IMR-90 (cell line): ENCODE measurements at regions not wholly inside any gene's neighbourhood (a gene's known extent, or its start where the extent isn't known, plus 50 kb on each side); places are given as distances from the start of the nearest gene placed in this dataset.

Experiments
- ATAC-seq: fragments of 200-7000 bp; cut with Tn5 transposase; 2 replicates; pipeline ENCODE4 v1.9.1; 2020; ENCODE audit warnings: low read depth, mild to moderate bottlenecking, moderate library complexity
- BruUV-seq: library from RNA; stranded (reverse); fragments of 400-500 nt; replicated peaks from 2 replicates; lab custom pipeline; 2021; lab: Mats Ljungman, UMichigan
- CTCF ChIA-PET: fragments of 300-600 bp; formaldehyde crosslinking; extraction: SDS; loops from one replicate; lab custom pipeline; 2021; ENCODE audit warnings: antibody characterized with exemption; lab: Yijun Ruan, JAX
- POLR2A ChIA-PET: fragments of 300-600 bp; sonication (Branson Sonifier 250); formaldehyde crosslinking; loops from one replicate; lab custom pipeline; 2022; ENCODE audit warnings: antibody characterized with exemption; ENCODE audit not compliant: unreplicated experiment; lab: Charles Lee
- DNase-seq: peaks from one replicate; pipeline ENCODE4 v3.0.0; 2013
- H2AFZ ChIP-seq: replicated peaks from 2 replicates; pipeline ENCODE3; 2013; ENCODE audit warnings: low read length, mild to moderate bottlenecking; ENCODE audit not compliant: poor library complexity
- H2AK5ac ChIP-seq: 2 replicates; pipeline ENCODE4 v1.6.1; 2013; ENCODE audit warnings: low read depth, low read length, inconsistent platforms
- H2AK9ac ChIP-seq: replicated peaks from 2 replicates; pipeline ENCODE3; 2013; ENCODE audit warnings: mild to moderate bottlenecking, low read depth, low read length, moderate library complexity; ENCODE audit not compliant: poor library complexity
- H2BK120ac ChIP-seq: 2 replicates; pipeline ENCODE4 v1.6.1; 2013; ENCODE audit warnings: low read depth, low read length, inconsistent platforms
- H2BK15ac ChIP-seq: 3 replicates; pipeline ENCODE4 v1.6.1; 2013; ENCODE audit warnings: low read depth, low read length, inconsistent platforms
- H2BK20ac ChIP-seq: 2 replicates; pipeline ENCODE4 v1.6.1; 2013; ENCODE audit warnings: low read depth, mild to moderate bottlenecking, inconsistent platforms, low read length, moderate library complexity
- H2BK5ac ChIP-seq: 2 replicates; pipeline ENCODE4 v1.6.1; 2013; ENCODE audit warnings: mild to moderate bottlenecking, low read depth, low read length, inconsistent platforms; ENCODE audit not compliant: poor library complexity, severe bottlenecking
- H3K14ac ChIP-seq: replicated peaks from 2 replicates; pipeline ENCODE4 v1.6.1; 2013; ENCODE audit warnings: low read depth, low read length, inconsistent platforms
- H3K18ac ChIP-seq: 2 replicates; pipeline ENCODE4 v1.6.1; 2013; ENCODE audit warnings: low read depth, low read length, control low read depth
- H3K23ac ChIP-seq: 2 replicates; pipeline ENCODE4 v1.6.1; 2013; ENCODE audit warnings: low read depth, low read length, inconsistent platforms
- H3K27ac ChIP-seq: 2 replicates; pipeline ENCODE4 v1.5.1; 2013; ENCODE audit warnings: mild to moderate bottlenecking, control low read depth, low read length; ENCODE audit not compliant: insufficient read depth
- H3K27me3 ChIP-seq: 2 replicates; pipeline ENCODE4 v1.6.1; 2013; ENCODE audit warnings: low read length; ENCODE audit not compliant: control insufficient read depth, insufficient read depth
- H3K36me3 ChIP-seq: 2 replicates; pipeline ENCODE4 v1.6.1; 2013; ENCODE audit warnings: low read length, mixed read lengths; ENCODE audit not compliant: control insufficient read depth, insufficient read depth
- H3K4ac ChIP-seq: 2 replicates; pipeline ENCODE4 v1.6.1; 2013; ENCODE audit warnings: low read depth, low read length, inconsistent platforms
- H3K4me1 ChIP-seq: 2 replicates; pipeline ENCODE4 v1.6.1; 2013; ENCODE audit warnings: low read length, mixed read lengths; ENCODE audit not compliant: control insufficient read depth, insufficient read depth
- H3K4me2 ChIP-seq: 2 replicates; pipeline ENCODE4 v1.6.1; 2013; ENCODE audit warnings: low read depth, mild to moderate bottlenecking, control low read depth, low read length, moderate library complexity
- H3K4me3 ChIP-seq: 2 replicates; pipeline ENCODE4 v1.5.1; 2013; ENCODE audit warnings: low read depth, mild to moderate bottlenecking, control low read depth, low read length, moderate library complexity; ENCODE audit not compliant: insufficient read depth
- H3K56ac ChIP-seq: 2 replicates; pipeline ENCODE4 v1.6.1; 2013; ENCODE audit warnings: low read length, inconsistent platforms; ENCODE audit not compliant: insufficient read depth; ENCODE audit errors: extremely low read depth
- H3K79me1 ChIP-seq, 2 experiments: 2 replicates each; pipeline ENCODE4 v1.6.1; 2013; ENCODE audit warnings: low read length in 2 of 2, inconsistent platforms in 1 of 2, low read depth in 1 of 2
- H3K9ac ChIP-seq: 2 replicates; pipeline ENCODE4 v1.6.1; 2013; ENCODE audit warnings: low read depth, low read length, control low read depth
- H3K9me1 ChIP-seq: 2 replicates; pipeline ENCODE4 v1.6.1; 2013; ENCODE audit warnings: low read length, inconsistent platforms; ENCODE audit not compliant: insufficient read depth
- H3K9me3 ChIP-seq: 2 replicates; pipeline ENCODE4 v1.6.1; 2013; ENCODE audit warnings: low read length; ENCODE audit not compliant: control insufficient read depth, insufficient read depth
- H4K20me1 ChIP-seq: 2 replicates; pipeline ENCODE4 v1.6.1; 2013; ENCODE audit warnings: low read length, inconsistent platforms; ENCODE audit not compliant: insufficient read depth
- H4K5ac ChIP-seq: 2 replicates; pipeline ENCODE4 v1.6.1; 2013; ENCODE audit warnings: mild to moderate bottlenecking, low read depth, low read length, control low read depth
- H4K8ac ChIP-seq, 2 experiments: 2 replicates each; pipeline ENCODE4 v1.6.1; 2013; ENCODE audit warnings: low read depth in 2 of 2, low read length in 2 of 2, control low read depth in 1 of 2, inconsistent platforms in 1 of 2
- H4K91ac ChIP-seq: 2 replicates; pipeline ENCODE4 v1.6.1; 2013; ENCODE audit warnings: low read depth, low read length, inconsistent platforms; ENCODE audit not compliant: insufficient read depth
- BHLHE40 ChIP-seq: fragments of 150-350 bp; IDR thresholded peaks from 2 replicates; pipeline ENCODE4 v1.6.1; 2016; ENCODE audit warnings: mild to moderate bottlenecking, low read depth, low read length
- CEBPB ChIP-seq: IDR thresholded peaks from 2 replicates; pipeline ENCODE4 v1.6.1; 2012; ENCODE audit warnings: low read depth, low read length, improper control_type of control experiment
- CHD1 ChIP-seq: IDR thresholded peaks from 2 replicates; pipeline ENCODE4 v1.6.1; 2012; ENCODE audit warnings: low read depth, low read length, improper control_type of control experiment
- ELK1 ChIP-seq: fragments of 150-350 bp; IDR thresholded peaks from 2 replicates; pipeline ENCODE4 v1.6.1; 2016; ENCODE audit warnings: low read depth, mild to moderate bottlenecking, low read length, moderate library complexity, borderline replicate concordance
- FOS ChIP-seq: fragments of 150-350 bp; IDR thresholded peaks from 2 replicates; pipeline ENCODE4 v1.6.1; 2016; ENCODE audit warnings: low read depth, low read length
- MAFK ChIP-seq: IDR thresholded peaks from 2 replicates; pipeline ENCODE4 v1.6.1; 2012; ENCODE audit warnings: low read depth, low read length, improper control_type of control experiment
- MAZ ChIP-seq: IDR thresholded peaks from 2 replicates; pipeline ENCODE4 v1.6.1; 2012; ENCODE audit warnings: low read depth, mild to moderate bottlenecking, low read length, improper control_type of control experiment, moderate library complexity, borderline replicate concordance
- MXI1 ChIP-seq: IDR thresholded peaks from 2 replicates; pipeline ENCODE4 v1.6.1; 2012; ENCODE audit warnings: low read depth, mild to moderate bottlenecking, low read length, moderate library complexity, borderline replicate concordance
- NFE2L2 ChIP-seq: fragments of 150-350 bp; IDR thresholded peaks from 2 replicates; pipeline ENCODE4 v1.6.1; 2016; ENCODE audit warnings: low read depth, mild to moderate bottlenecking, low read length
- POLR2A ChIP-seq: IDR thresholded peaks from 2 replicates; pipeline ENCODE4 v1.6.1; 2012; ENCODE audit warnings: mild to moderate bottlenecking, low read depth, low read length
- RAD21 ChIP-seq: IDR thresholded peaks from 2 replicates; pipeline ENCODE4 v1.6.1; 2012; ENCODE audit warnings: low read length, improper control_type of control experiment
- RCOR1 ChIP-seq: IDR thresholded peaks from 2 replicates; pipeline ENCODE4 v1.6.1; 2012; ENCODE audit warnings: mild to moderate bottlenecking, low read length, improper control_type of control experiment; ENCODE audit not compliant: insufficient replicate concordance
- RFX5 ChIP-seq: IDR thresholded peaks from 2 replicates; pipeline ENCODE4 v1.8.0; 2012; ENCODE audit warnings: low read depth, mild to moderate bottlenecking, low read length, moderate library complexity
- SMC3 ChIP-seq: fragments of 150-350 bp; IDR thresholded peaks from 2 replicates; pipeline ENCODE4 v1.6.1; 2016; ENCODE audit warnings: low read depth, mild to moderate bottlenecking, antibody characterized with exemption, low read length, moderate library complexity
- WGBS, 2 experiments: methylation state at CpG; one replicate each; pipeline versions ENCODE4 v1.1.5 to v1.1.7; 2013; ENCODE audit warnings: missing lambda C conversion rate in 2 of 2; ENCODE audit not compliant: insufficient read length in 1 of 2; ENCODE audit errors: extremely low coverage in 2 of 2; 5-methylcytosine and 5-hydroxymethylcytosine counted together
- dilution Hi-C: fragments of 300-500 bp; cut with HindIII; formaldehyde crosslinking; loops from one replicate; pipeline ENCODE4 v1.14.3; 2018; ENCODE audit warnings: low sequenced_read_pairs; ENCODE audit not compliant: unreplicated experiment
- in situ Hi-C: fragments of 300-500 bp; cut with MboI; formaldehyde crosslinking; loops from 3 replicates; pipeline ENCODE4 v1.14.3; 2019; ENCODE audit warnings: low sequenced_read_pairs, inconsistent platforms, mixed read lengths
- intact Hi-C: fragments of 100-400 bp; cut with micrococcal nuclease; formaldehyde crosslinking; loops from 2 replicates; pipeline ENCODE4 v1.10.0; 2022
- TF ChIP-seq, protein P1 (sequence below): conservative IDR thresholded peaks from 2 replicates; pipeline ENCODE4 v1.5.1; 2012; ENCODE audit warnings: mild to moderate bottlenecking, low read depth, low read length, improper control_type of control experiment
- TF ChIP-seq, protein P2 (sequence below): fragments of 150-350 bp; IDR thresholded peaks from 2 replicates; pipeline ENCODE4 v1.6.1; 2017; ENCODE audit warnings: mild to moderate bottlenecking, antibody characterized with exemption, low read length, low read depth

DNA sequence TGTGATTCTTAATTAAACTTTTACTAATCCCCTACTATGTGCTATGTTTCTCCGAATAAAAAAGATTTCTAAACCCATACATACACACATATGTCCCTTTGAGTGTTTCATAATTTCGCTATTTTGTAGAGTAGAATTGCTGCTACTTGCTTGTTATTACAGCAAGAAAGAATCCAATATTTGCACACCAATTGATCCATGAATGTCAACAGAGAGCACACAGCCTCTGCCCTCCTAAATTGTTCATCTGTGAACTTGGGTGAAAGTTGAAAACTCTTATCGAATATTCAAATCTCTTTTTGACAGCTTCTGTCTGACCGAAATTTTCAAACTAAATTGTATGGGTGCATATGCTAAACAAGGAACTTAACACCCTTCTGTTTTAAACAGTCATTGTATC, 83.4 kb upstream of the RASEF start:
- H4K5ac ChIP-seq: no peak overlapping the region
- H3K9me1 ChIP-seq: no peaks in the 10 kb centered on the region
- H3K18ac ChIP-seq: no peak overlapping the region
- no peaks in the 10 kb centered on the region for H3K27me3 ChIP-seq
- in situ Hi-C loops: no loop called here
- H3K56ac ChIP-seq: no peak overlapping the region
- DNase-seq (no peak), ATAC-seq (no peak)
- intact Hi-C loops: no loop called here
- no peaks in the 10 kb centered on the region for H4K20me1 ChIP-seq
- no peak overlapping the region for H2AK9ac ChIP-seq
- no peak overlapping the region for H2BK120ac ChIP-seq
- no peak overlapping the region for H2AK5ac ChIP-seq
- no peak overlapping the region for H3K9ac ChIP-seq
- WGBS, 2 experiments: no CpG with 5 or more reads among the region's 4 CpGs
- no peak overlapping the region for H4K91ac ChIP-seq
- no peaks in the 10 kb centered on the region for H3K4me1 ChIP-seq
- H3K23ac ChIP-seq: no peak overlapping the region
- H2BK15ac ChIP-seq: no peak overlapping the region
- ChIA-PET POLR2A (no interaction called here), CTCF (no interaction called here)
- no peak for TF ChIP-seq POLR2A
- TF ChIP-seq RFX5: no peak
- no peak for TF ChIP-seq CHD1
- no peak for TF ChIP-seq MAFK
- TF ChIP-seq BHLHE40: no peak
- no peak for TF ChIP-seq CEBPB
- no peak for TF ChIP-seq NFE2L2
- no peak for TF ChIP-seq RCOR1
- no peak for TF ChIP-seq MXI1
- TF ChIP-seq SMC3: no peak
- TF ChIP-seq, protein P1, sequence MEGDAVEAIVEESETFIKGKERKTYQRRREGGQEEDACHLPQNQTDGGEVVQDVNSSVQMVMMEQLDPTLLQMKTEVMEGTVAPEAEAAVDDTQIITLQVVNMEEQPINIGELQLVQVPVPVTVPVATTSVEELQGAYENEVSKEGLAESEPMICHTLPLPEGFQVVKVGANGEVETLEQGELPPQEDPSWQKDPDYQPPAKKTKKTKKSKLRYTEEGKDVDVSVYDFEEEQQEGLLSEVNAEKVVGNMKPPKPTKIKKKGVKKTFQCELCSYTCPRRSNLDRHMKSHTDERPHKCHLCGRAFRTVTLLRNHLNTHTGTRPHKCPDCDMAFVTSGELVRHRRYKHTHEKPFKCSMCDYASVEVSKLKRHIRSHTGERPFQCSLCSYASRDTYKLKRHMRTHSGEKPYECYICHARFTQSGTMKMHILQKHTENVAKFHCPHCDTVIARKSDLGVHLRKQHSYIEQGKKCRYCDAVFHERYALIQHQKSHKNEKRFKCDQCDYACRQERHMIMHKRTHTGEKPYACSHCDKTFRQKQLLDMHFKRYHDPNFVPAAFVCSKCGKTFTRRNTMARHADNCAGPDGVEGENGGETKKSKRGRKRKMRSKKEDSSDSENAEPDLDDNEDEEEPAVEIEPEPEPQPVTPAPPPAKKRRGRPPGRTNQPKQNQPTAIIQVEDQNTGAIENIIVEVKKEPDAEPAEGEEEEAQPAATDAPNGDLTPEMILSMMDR: no peak
- no peak for TF ChIP-seq RAD21
- TF ChIP-seq ELK1: no peak
- TF ChIP-seq, protein P2, sequence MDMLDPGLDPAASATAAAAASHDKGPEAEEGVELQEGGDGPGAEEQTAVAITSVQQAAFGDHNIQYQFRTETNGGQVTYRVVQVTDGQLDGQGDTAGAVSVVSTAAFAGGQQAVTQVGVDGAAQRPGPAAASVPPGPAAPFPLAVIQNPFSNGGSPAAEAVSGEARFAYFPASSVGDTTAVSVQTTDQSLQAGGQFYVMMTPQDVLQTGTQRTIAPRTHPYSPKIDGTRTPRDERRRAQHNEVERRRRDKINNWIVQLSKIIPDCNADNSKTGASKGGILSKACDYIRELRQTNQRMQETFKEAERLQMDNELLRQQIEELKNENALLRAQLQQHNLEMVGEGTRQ: no peak
- no peak for TF ChIP-seq MAZ
- no peak for TF ChIP-seq FOS
- no peak overlapping the region for H3K27ac ChIP-seq
- no peaks in the 10 kb centered on the region for H3K36me3 ChIP-seq
- H2AFZ ChIP-seq: no peak overlapping the region
- no peak overlapping the region for H2BK5ac ChIP-seq
- BruUV-seq: no TSS peak
- dilution Hi-C loops: no loop called here
- H3K79me1 ChIP-seq: no peaks in the 10 kb centered on the region
- H3K4me3 ChIP-seq: no peak overlapping the region
- H3K9me3 ChIP-seq: 0 out of 2 replicates have a peak, but pooled peaks cover 2% of the 10 kb centered on the region
- H3K4ac ChIP-seq: no peak overlapping the region
- no peak overlapping the region for H3K4me2 ChIP-seq
- no peak overlapping the region for H4K8ac ChIP-seq
- no peak overlapping the region for H3K14ac ChIP-seq
- H2BK20ac ChIP-seq: no peak overlapping the region
